ENCODE measurements at regions not wholly inside any gene's neighbourhood (a gene's known extent, or its start where the extent isn't known, plus 50 kb on each side); places are given as distances from the start of the nearest gene placed in this dataset.

- DNase-seq (ENCODE audit: extremely low read depth, insufficient read length), result no peak
- no peak for TF ChIP-seq CTCF (IDR thresholded peaks at IDR 0.05; ENCODE audit: insufficient read depth, low read length, poor library complexity, severe bottlenecking)
- Histone ChIP-seq H3K27me3 (replicated peaks; ENCODE audit: control insufficient read depth, insufficient read depth, low read length) (peaks cover 2% of the 10 kb centered on the region), H3K36me3 (ENCODE audit: control insufficient read depth, insufficient read depth, low read length) (no peaks in the 10 kb centered on the region), H3K4me3 (replicated peaks; ENCODE audit: low read depth, low read length) (no peak overlapping the region)
Observed at GRCh38 chr9:107390279-107390678, 99.3 kb downstream of the KLF4 start.

- no peak for TF ChIP-seq CTCF (IDR thresholded peaks at IDR 0.05; ENCODE audit: insufficient read depth, low read length, poor library complexity, severe bottlenecking)
- no peaks in the 10 kb centered on the region for H3K36me3 ChIP-seq (ENCODE audit: control insufficient read depth, insufficient read depth, low read length)
- no peak overlapping the region for H3K4me3 ChIP-seq (replicated peaks; ENCODE audit: low read depth, low read length)
- peaks cover 2% of the 10 kb centered on the region for H3K27me3 ChIP-seq (replicated peaks; ENCODE audit: control insufficient read depth, insufficient read depth, low read length)
- no peak for DNase-seq (ENCODE audit: extremely low read depth, insufficient read length)
Observed at GRCh38 chr9:107389617-107390071, 99.9 kb downstream of the KLF4 start.

- no peak for DNase-seq (ENCODE audit: extremely low read depth, insufficient read length)
- Histone ChIP-seq H3K4me3 (replicated peaks; ENCODE audit: low read depth, low read length) (no peak overlapping the region), H3K27me3 (replicated peaks; ENCODE audit: control insufficient read depth, insufficient read depth, low read length) (peaks cover 2% of the 10 kb centered on the region), H3K36me3 (ENCODE audit: control insufficient read depth, insufficient read depth, low read length) (no peaks in the 10 kb centered on the region)
- no peak for TF ChIP-seq CTCF (IDR thresholded peaks at IDR 0.05; ENCODE audit: insufficient read depth, low read length, poor library complexity, severe bottlenecking)
Observed at GRCh38 chr9:107388890-107389289, 100.7 kb downstream of the KLF4 start.

DNA sequence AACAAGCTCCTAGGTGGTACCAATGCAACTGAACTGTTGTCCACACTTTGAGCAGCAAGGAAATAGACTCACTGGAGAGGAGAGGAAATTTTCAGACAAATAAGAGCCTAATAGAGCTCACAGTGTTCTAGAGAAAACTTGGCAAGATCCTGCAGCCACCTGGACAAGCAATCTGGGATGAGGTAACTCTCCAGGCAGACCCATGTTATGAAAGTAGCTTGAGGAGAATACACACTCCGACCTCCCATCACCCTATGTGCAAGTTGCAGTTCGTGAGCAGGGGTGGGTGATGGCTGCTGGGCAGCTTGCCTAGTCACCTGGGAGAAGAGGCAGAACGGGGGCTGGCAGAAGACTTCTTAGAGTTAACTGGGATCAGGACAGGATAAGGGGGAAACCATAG is 102.2 kb downstream of the KLF4 start:
- H3K4me3 ChIP-seq (replicated peaks; ENCODE audit: low read depth, low read length), result no peak overlapping the region
- TF ChIP-seq CTCF (IDR thresholded peaks at IDR 0.05; ENCODE audit: insufficient read depth, low read length, poor library complexity, severe bottlenecking), result no peak
- DNase-seq (ENCODE audit: extremely low read depth, insufficient read length), result no peak
- no peaks in the 10 kb centered on the region for H3K36me3 ChIP-seq (ENCODE audit: control insufficient read depth, insufficient read depth, low read length)
- peaks cover 2% of the 10 kb centered on the region for H3K27me3 ChIP-seq (replicated peaks; ENCODE audit: control insufficient read depth, insufficient read depth, low read length)

- DNase-seq (ENCODE audit: extremely low read depth, insufficient read length), result no peak
- H3K36me3 ChIP-seq (ENCODE audit: control insufficient read depth, insufficient read depth, low read length), result no peaks in the 10 kb centered on the region
- H3K4me3 ChIP-seq (replicated peaks; ENCODE audit: low read depth, low read length), result no peak overlapping the region
- peaks cover 2% of the 10 kb centered on the region for H3K27me3 ChIP-seq (replicated peaks; ENCODE audit: control insufficient read depth, insufficient read depth, low read length)
- no peak for TF ChIP-seq CTCF (IDR thresholded peaks at IDR 0.05; ENCODE audit: insufficient read depth, low read length, poor library complexity, severe bottlenecking)
Observed at GRCh38 chr9:107386396-107386795, 103.2 kb downstream of the KLF4 start.

Measured in GM06990 (cell line).